Breast epithelium (tissue), 4 donors: ENCODE measurements at regions not wholly inside any gene's neighbourhood (a gene's known extent, or its start where the extent isn't known, plus 50 kb on each side); places are given as distances from the start of the nearest gene placed in this dataset.

Experiments used
- DNase-seq, 2 donors: peaks; one replicate each; pipeline ENCODE4 v3.0.0-alpha.2; 2019; ENCODE audit warnings: low spot score in 2 of 2
- H3K27ac ChIP-seq, 2 donors: fragments of 200-600 bp; sonication (generic) in 1 of 2; one replicate each; pipeline ENCODE4 v1.5.1; 2016 to 2019; ENCODE audit warnings: mild to moderate bottlenecking in 1 of 2
- H3K27me3 ChIP-seq, 2 donors: fragments of 200-600 bp; sonication (generic) in 1 of 2; one replicate each; pipeline versions ENCODE4 v1.5.1 to v1.6.0; 2017 to 2019; ENCODE audit warnings: control low read depth in 1 of 2, mild to moderate bottlenecking in 1 of 2
- H3K36me3 ChIP-seq: fragments of 200-600 bp; one replicate; pipeline ENCODE4 v1.5.1; 2019
- H3K4me1 ChIP-seq, 2 donors: fragments of 200-600 bp; sonication (generic); one replicate each; pipeline ENCODE4 v1.5.1; 2016 to 2019; ENCODE audit warnings: control low read depth in 1 of 2
- H3K4me3 ChIP-seq, 3 donors: fragments of 200-600 bp; sonication (generic); 1 replicate in 2 of 3; 2 replicates in 1 of 3; pipeline ENCODE4 v1.5.1; 2016 to 2019; ENCODE audit warnings: mild to moderate bottlenecking in 3 of 3, moderate library complexity in 2 of 3
- H3K9me3 ChIP-seq, 2 donors: fragments of 200-600 bp; sonication (generic) in 1 of 2; one replicate each; pipeline ENCODE4 v1.5.1; 2016 to 2019; ENCODE audit warnings: control low read depth in 1 of 2
- POLR2A ChIP-seq: fragments of 450-650 bp; IDR thresholded peaks from one replicate; pipeline ENCODE4 v1.6.1; 2016; ENCODE audit warnings: antibody characterized with exemption, mild to moderate bottlenecking, moderate library complexity
- POLR2AphosphoS5 ChIP-seq, 3 donors: sonication (generic); formaldehyde crosslinking; IDR thresholded peaks; one replicate each; pipeline ENCODE4 v1.6.1; 2017; ENCODE audit warnings: antibody characterized with exemption in 3 of 3
- intact Hi-C: fragments of 100-400 bp; cut with DNase I; formaldehyde crosslinking; loops from one replicate; pipeline ENCODE4 v1.15.1; 2023; ENCODE audit warnings: low total_unique reads
- TF ChIP-seq, protein P1 (sequence below), 3 donors: fragments of 450-650 bp; IDR thresholded peaks; one replicate each; pipeline ENCODE4 v1.5.1; 2016 to 2017; ENCODE audit warnings: antibody characterized with exemption in 3 of 3, mild to moderate bottlenecking in 3 of 3, moderate library complexity in 3 of 3

GRCh38 chr5:158224253-158224652 lies 365.3 kb upstream of the CLINT1 start:
- Histone ChIP-seq H3K36me3 (no peaks in the 10 kb centered on the region), H3K27ac (peak overlapping the region in 1 of 2 donors; percentile 1), H3K27me3 (no peaks in the 10 kb centered on the region), H3K4me1 (no peaks in the 10 kb centered on the region), H3K4me3 (no peak overlapping the region), H3K9me3 (no peaks in the 10 kb centered on the region)
- no peak for DNase-seq
- intact Hi-C loops: no loop called here
- TF ChIP-seq POLR2AphosphoS5 (IDR thresholded peaks at IDR 0.05) (no peak), POLR2A (no peak)
- TF ChIP-seq, protein P1, sequence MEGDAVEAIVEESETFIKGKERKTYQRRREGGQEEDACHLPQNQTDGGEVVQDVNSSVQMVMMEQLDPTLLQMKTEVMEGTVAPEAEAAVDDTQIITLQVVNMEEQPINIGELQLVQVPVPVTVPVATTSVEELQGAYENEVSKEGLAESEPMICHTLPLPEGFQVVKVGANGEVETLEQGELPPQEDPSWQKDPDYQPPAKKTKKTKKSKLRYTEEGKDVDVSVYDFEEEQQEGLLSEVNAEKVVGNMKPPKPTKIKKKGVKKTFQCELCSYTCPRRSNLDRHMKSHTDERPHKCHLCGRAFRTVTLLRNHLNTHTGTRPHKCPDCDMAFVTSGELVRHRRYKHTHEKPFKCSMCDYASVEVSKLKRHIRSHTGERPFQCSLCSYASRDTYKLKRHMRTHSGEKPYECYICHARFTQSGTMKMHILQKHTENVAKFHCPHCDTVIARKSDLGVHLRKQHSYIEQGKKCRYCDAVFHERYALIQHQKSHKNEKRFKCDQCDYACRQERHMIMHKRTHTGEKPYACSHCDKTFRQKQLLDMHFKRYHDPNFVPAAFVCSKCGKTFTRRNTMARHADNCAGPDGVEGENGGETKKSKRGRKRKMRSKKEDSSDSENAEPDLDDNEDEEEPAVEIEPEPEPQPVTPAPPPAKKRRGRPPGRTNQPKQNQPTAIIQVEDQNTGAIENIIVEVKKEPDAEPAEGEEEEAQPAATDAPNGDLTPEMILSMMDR (IDR thresholded peaks at IDR 0.05): no peak

DNA sequence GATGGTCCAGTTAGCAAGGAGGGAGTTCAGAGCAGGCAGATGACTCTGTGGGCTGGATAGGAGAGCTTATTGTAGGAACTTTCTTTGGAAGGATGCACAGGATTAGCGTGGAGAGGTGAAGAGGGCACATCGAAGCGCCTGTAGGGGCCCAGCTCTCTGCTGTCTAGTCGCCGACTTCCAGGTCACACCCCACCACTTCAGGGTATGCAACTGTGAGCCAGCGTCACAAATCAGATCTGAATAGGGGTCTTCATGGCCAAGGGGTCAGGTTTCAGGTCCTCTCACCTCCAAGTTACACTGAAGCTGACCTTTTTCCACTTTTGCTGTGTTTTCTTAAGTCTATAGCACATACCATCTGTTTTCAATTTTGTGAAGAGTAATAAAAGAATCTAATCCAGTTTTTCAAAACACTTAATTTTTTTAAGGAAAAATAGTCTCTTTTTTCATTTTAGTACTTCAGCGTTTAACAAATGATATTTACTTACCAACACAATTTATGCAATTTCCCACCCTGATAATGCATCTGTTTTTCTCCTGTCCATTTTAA lies 364.2 kb upstream of the CLINT1 start:
- Histone ChIP-seq H3K36me3 (no peaks in the 10 kb centered on the region), H3K4me3 (no peak overlapping the region), H3K9me3 (no peaks in the 10 kb centered on the region), H3K27ac (peak overlapping the region; percentile 54 to 73), H3K27me3 (no peaks in the 10 kb centered on the region), H3K4me1 (no peaks in the 10 kb centered on the region)
- intact Hi-C loops: no loop called here
- DNase-seq: no peak
- TF ChIP-seq POLR2A (no peak), POLR2AphosphoS5 (IDR thresholded peaks at IDR 0.05) (no peak)
- TF ChIP-seq, protein P1 (IDR thresholded peaks at IDR 0.05): no peak

DNA sequence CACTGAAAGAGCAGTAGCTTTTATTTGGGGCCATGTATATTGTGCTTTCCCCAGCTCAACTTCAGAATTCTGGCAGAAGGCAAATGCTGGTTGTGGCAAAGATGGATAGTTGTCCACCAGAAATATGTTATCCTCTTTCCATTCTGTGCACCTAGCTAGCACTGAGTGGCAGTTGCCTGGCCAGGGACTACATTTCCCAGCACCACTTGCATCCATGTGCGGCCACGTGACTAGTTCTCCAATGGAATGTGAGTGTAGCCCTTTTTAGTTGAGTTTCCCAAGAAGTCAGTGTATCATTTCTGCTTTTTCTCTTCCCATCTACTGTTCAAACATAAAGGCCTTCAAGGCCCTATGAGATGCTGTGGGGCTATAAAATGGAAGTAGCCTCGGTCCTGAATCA lies 354.0 kb upstream of the CLINT1 start:
- Histone ChIP-seq H3K36me3 (no peaks in the 10 kb centered on the region), H3K27ac (no peak overlapping the region), H3K4me3 (no peak overlapping the region), H3K9me3 (peaks cover 0 to 4% of the 10 kb centered on the region in 2 donors), H3K27me3 (no peaks in the 10 kb centered on the region), H3K4me1 (no peaks in the 10 kb centered on the region)
- DNase-seq: no peak
- TF ChIP-seq, protein P1 (IDR thresholded peaks at IDR 0.05): no peak
- TF ChIP-seq POLR2A: no peak
- TF ChIP-seq POLR2AphosphoS5 (IDR thresholded peaks at IDR 0.05): no peak
- intact Hi-C loops: no loop called here

- peaks cover 0 to 4% of the 10 kb centered on the region in 2 donors for H3K9me3 ChIP-seq
- TF ChIP-seq POLR2AphosphoS5 (IDR thresholded peaks at IDR 0.05): no peak
- TF ChIP-seq, protein P1 (IDR thresholded peaks at IDR 0.05): no peak
- no peak for TF ChIP-seq POLR2A
- no peaks in the 10 kb centered on the region for H3K27me3 ChIP-seq
- DNase-seq: no peak
- H3K4me1 ChIP-seq: no peaks in the 10 kb centered on the region
- no peak overlapping the region for H3K4me3 ChIP-seq
- H3K36me3 ChIP-seq: no peaks in the 10 kb centered on the region
- intact Hi-C loops: no loop called here
- H3K27ac ChIP-seq: no peak overlapping the region
Observed at GRCh38 chr5:158212237-158212636, 353.3 kb upstream of the CLINT1 start.

DNA sequence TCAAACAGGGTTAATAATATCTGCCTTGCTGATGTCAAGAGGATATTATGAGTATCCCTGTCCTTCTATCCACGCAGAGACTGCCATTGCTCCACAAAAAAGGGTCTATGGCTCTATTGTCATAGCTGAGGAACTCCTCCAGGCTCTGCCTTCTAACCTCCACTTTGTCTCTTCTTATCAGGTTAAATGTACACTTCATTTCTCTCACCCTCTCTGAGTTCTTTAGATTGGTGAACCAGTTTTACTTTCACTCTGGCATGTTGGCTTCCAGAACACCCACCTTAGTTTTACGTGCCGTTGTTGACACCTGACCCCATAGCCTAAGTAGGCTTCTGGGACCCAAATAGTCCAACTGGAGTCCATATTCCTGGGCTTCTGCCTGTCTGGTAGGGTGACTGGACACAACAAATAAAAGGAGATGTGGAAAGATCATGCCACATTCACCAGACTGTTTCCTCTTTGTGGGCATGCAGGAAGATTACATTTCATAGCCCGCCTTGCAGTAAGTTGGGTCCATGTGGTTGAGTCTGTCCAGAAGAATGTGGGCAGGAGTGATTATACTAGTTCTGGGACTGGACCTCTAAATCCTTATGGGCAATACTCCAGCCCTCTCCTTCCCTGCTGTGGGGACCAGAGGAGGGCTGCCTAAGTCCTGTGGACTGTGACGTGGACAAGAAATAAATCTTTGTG lies 350.4 kb upstream of the CLINT1 start:
- no peaks in the 10 kb centered on the region for H3K9me3 ChIP-seq
- no peaks in the 10 kb centered on the region for H3K36me3 ChIP-seq
- H3K27ac ChIP-seq: no peak overlapping the region
- H3K4me1 ChIP-seq: no peaks in the 10 kb centered on the region
- TF ChIP-seq POLR2AphosphoS5 (IDR thresholded peaks at IDR 0.05): no peak
- TF ChIP-seq, protein P1 (IDR thresholded peaks at IDR 0.05): no peak
- no peak for TF ChIP-seq POLR2A
- intact Hi-C loops: no loop called here
- no peak for DNase-seq
- no peaks in the 10 kb centered on the region for H3K27me3 ChIP-seq
- H3K4me3 ChIP-seq: no peak overlapping the region
